ENCODE measurements at regions not wholly inside any gene's neighbourhood (a gene's known extent, or its start where the extent isn't known, plus 50 kb on each side); places are given as distances from the start of the nearest gene placed in this dataset.

- DNase-seq (ENCODE audit: low read depth, low spot score): no peak
- H3K4me3 ChIP-seq (ENCODE audit: low read depth, low read length): no peak overlapping the region
- no peak for TF ChIP-seq CTCF (IDR thresholded peaks at IDR 0.05; ENCODE audit: insufficient read depth, low read length, missing control alignments)
- CTCF ChIA-PET: no interaction called here
- POLR2A ChIA-PET: no interaction called here
Measured at GRCh38 chr7:12107841-12108254, 103.2 kb upstream of the TMEM106B start.

- DNase-seq (ENCODE audit: low read depth, low spot score): no peak
- no peak for TF ChIP-seq CTCF (IDR thresholded peaks at IDR 0.05; ENCODE audit: insufficient read depth, low read length, missing control alignments)
- H3K4me3 ChIP-seq (ENCODE audit: low read depth, low read length): no peak overlapping the region
- POLR2A ChIA-PET: no interaction called here
- CTCF ChIA-PET: no interaction called here
Measured at GRCh38 chr7:12110425-12110824, 100.7 kb upstream of the TMEM106B start.

- CTCF ChIA-PET: no interaction called here
- TF ChIP-seq CTCF (IDR thresholded peaks at IDR 0.05; ENCODE audit: insufficient read depth, low read length, missing control alignments): no peak
- peak overlapping the region; percentile 29 for H3K4me3 ChIP-seq (ENCODE audit: low read depth, low read length)
- DNase-seq (ENCODE audit: low read depth, low spot score): no peak
- POLR2A ChIA-PET: no interaction called here
Measured at GRCh38 chr7:12111422-12112405, 99.4 kb upstream of the TMEM106B start.

GRCh38 chr7:12117170-12117569 lies 93.9 kb upstream of the TMEM106B start:
- DNase-seq (ENCODE audit: low read depth, low spot score): no peak
- ChIA-PET CTCF (no interaction called here), POLR2A (no interaction called here)
- H3K4me3 ChIP-seq (ENCODE audit: low read depth, low read length): no peak overlapping the region
- no peak for TF ChIP-seq CTCF (IDR thresholded peaks at IDR 0.05; ENCODE audit: insufficient read depth, low read length, missing control alignments)

GRCh38 chr7:12119620-12120303 lies 91.3 kb upstream of the TMEM106B start:
- DNase-seq (ENCODE audit: low read depth, low spot score): no peak
- CTCF ChIA-PET: no interaction called here
- POLR2A ChIA-PET: no interaction called here
- no peak overlapping the region for H3K4me3 ChIP-seq (ENCODE audit: low read depth, low read length)
- no peak for TF ChIP-seq CTCF (IDR thresholded peaks at IDR 0.05; ENCODE audit: insufficient read depth, low read length, missing control alignments)

GRCh38 chr7:12120632-12121031 lies 90.5 kb upstream of the TMEM106B start:
- H3K4me3 ChIP-seq (ENCODE audit: low read depth, low read length): no peak overlapping the region
- TF ChIP-seq CTCF (IDR thresholded peaks at IDR 0.05; ENCODE audit: insufficient read depth, low read length, missing control alignments): no peak
- ChIA-PET POLR2A (no interaction called here), CTCF (no interaction called here)
- no peak for DNase-seq (ENCODE audit: low read depth, low spot score)

Measured in AG04449 (cell line).